Activated CD8-positive, alpha-beta memory T cell treated with anti-CD3 and anti-CD28 coated beads for 4 hours (primary cell): ENCODE measurements at regions not wholly inside any gene's neighbourhood (a gene's known extent, or its start where the extent isn't known, plus 50 kb on each side); places are given as distances from the start of the nearest gene placed in this dataset.
"Not testable (repeated sequence)": the region's sequence is repeated elsewhere in the genome, so short reads cannot be mapped to it uniquely, and the experiment has no call there.

ENCODE experiments used
- DNase-seq, 2 donors: peaks; one replicate each; pipeline ENCODE4 v3.0.0-alpha.2; 2020; ENCODE audit warnings: low read depth in 2 of 2

GRCh38 chr3:59503441-59503840 lies 453.6 kb upstream of the CFAP20DC start:
- DNase-seq, result no peak

- DNase-seq, result peak in 1 of 2 donors; percentile 3
These were observed 453.0 kb upstream of the CFAP20DC start for GRCh38 chr3:59502806-59503205.

- DNase-seq, result no peak
These were observed 450.1 kb upstream of the CFAP20DC start for GRCh38 chr3:59499954-59500353.

GRCh38 chr3:59499000-59499399 lies 449.2 kb upstream of the CFAP20DC start:
- DNase-seq, result no peak

GRCh38 chr3:59496250-59496649 lies 446.4 kb upstream of the CFAP20DC start:
- DNase-seq, result no peak

- not testable (repeated sequence) for DNase-seq
These were observed 445.1 kb upstream of the CFAP20DC start for GRCh38 chr3:59494969-59495368.

- no peak for DNase-seq
These were observed 436.7 kb upstream of the CFAP20DC start for GRCh38 chr3:59486520-59486919.

GRCh38 chr3:59483191-59483590 lies 433.4 kb upstream of the CFAP20DC start:
- DNase-seq, result no peak

GRCh38 chr3:59482684-59483083 lies 432.9 kb upstream of the CFAP20DC start:
- DNase-seq, result no peak

- no peak for DNase-seq
These were observed 432.1 kb upstream of the CFAP20DC start for GRCh38 chr3:59481776-59482400.

- DNase-seq, result no peak
These were observed 430.7 kb upstream of the CFAP20DC start for GRCh38 chr3:59480486-59480995.

GRCh38 chr3:59473636-59474035 lies 423.8 kb upstream of the CFAP20DC start:
- DNase-seq, result no peak

GRCh38 chr3:59472541-59472940 lies 422.7 kb upstream of the CFAP20DC start:
- DNase-seq, result no peak

GRCh38 chr3:59469948-59470723 lies 420.3 kb upstream of the CFAP20DC start:
- no peak for DNase-seq

GRCh38 chr3:59467476-59467875 lies 417.7 kb upstream of the CFAP20DC start:
- DNase-seq, result no peak

- no peak for DNase-seq
These were observed 414.4 kb upstream of the CFAP20DC start for GRCh38 chr3:59464187-59464586.

- DNase-seq, result no peak
These were observed 413.4 kb upstream of the CFAP20DC start for GRCh38 chr3:59463253-59463652.

GRCh38 chr3:59460068-59460467 lies 410.2 kb upstream of the CFAP20DC start:
- DNase-seq, result no peak

- DNase-seq, result no peak
These were observed 407.1 kb upstream of the CFAP20DC start for GRCh38 chr3:59456852-59457485.

GRCh38 chr3:59451800-59452746 lies 402.2 kb upstream of the CFAP20DC start:
- DNase-seq, result no peak

- DNase-seq, result peak; percentile 25 to 41
These were observed 401.3 kb upstream of the CFAP20DC start for GRCh38 chr3:59450946-59451763.
